Ammon's horn (tissue), 1 donor: ENCODE measurements at regions not wholly inside any gene's neighbourhood (a gene's known extent, or its start where the extent isn't known, plus 50 kb on each side); places are given as distances from the start of the nearest gene placed in this dataset.

Experiments
- DNase-seq: peaks from one replicate; pipeline ENCODE4 v3.0.0-alpha.2; 2016; ENCODE audit warnings: low spot score

- DNase-seq = no peak
Measured at GRCh38 chr6:56346958-56347357, 99.6 kb upstream of the COL21A1 start.

DNA sequence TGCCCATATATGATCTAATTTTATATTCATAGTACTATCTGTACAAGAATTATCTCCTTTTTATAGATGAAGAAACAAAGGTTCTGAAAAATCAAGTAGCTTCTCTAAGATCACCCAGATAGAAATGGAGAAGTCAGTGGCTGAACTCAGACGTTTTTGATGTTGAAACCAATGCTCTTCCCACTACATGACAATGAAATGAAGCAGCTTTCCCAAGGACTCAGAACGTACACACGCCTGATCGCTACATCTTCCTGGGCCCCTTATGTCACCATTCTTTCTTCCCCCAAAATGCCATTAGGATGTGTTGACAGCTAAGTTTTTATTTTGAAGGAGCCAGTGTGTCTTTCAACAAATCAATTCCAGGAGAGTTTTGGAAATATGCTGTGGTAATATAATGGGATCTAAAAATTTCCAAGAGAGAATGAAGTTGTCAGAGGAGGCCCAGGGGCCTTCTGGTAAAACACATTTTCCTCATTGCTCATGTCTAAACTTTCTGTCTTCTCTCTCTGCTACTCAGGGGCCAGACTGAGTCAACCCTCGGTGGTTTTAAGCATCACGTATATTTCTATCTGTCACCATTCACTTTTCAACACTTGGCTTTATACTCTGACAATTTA lies 98.1 kb upstream of the COL21A1 start:
- no peak for DNase-seq

DNA sequence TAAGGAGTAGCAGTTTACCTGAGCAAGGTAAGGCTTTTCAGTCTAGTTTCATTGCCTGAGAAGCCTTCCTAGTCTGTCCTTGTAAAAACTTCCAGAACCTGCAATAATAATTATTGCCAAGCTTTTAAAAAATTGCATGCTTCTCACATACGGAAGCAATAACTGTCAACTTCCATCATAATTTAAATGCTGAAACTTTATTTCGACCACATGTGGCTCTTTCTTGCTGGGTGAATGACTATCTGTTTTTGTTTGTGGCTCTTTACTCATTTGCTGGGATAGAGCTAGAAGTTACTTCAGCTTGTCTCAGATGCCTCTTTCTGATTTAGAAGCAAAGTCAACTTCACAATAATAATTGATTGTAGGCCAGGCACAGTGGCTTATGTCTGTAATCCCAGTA lies 95.9 kb upstream of the COL21A1 start:
- DNase-seq = no peak

- no peak for DNase-seq
Measured at GRCh38 chr6:56339524-56339923, 92.1 kb upstream of the COL21A1 start.

- DNase-seq = no peak
Measured at GRCh38 chr6:56335726-56336125, 88.3 kb upstream of the COL21A1 start.

DNA sequence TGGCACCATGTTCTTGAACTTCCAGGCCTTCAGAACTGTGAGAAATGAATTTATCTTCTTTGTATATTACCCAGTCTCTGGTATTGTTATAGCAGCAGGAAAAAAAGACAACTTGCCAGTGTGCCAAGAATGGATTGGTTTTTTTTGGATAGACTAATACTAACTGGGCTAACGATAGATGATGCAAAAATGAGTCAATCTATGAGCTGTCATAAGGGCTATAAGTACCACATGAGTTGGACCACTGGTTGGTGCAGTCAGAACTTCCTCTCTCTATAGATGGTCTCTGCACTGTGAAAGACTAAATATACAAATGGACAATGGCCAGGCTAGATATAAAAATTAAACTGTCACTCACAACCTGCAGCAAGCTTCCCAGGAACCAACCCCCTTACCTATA lies 87.6 kb upstream of the COL21A1 start:
- DNase-seq = no peak

DNA sequence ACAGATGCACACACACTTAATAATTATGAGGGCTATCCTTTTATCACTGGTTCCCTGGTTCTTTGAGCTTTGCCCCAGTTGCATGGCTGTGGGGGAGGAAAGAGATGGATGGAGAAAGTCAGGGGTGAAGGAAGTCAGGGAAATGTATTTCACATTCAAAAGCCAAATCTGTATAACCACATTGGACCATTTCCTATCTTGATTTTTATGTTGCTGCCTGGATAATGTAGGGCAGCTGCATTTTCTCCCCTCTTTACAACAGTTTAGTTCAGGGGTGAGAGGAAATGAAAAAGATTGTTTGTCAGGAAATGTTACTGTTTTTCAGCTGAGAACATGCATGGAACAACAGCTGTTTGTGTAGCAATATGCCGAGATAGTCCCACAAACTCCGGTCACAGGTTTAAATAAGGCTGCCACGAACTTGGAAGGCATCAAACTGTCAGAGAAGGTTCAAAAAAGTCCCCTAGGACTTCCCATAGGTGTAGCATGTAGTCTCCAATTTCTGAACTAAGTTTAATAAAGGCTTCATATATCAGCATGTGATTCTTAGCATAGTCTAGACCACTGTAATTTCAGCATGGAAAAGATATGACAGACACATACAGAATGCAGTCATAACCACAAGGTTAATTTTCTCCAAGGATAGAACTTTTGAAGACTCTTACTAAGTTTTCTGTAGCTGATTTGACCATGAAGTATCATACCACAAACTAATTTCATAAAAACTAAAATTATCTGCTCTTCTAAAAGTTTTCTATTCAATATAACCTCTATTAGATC lies 82.1 kb upstream of the COL21A1 start:
- DNase-seq = no peak

GRCh38 chr6:56328728-56329090 lies 81.3 kb upstream of the COL21A1 start:
- DNase-seq = no peak

GRCh38 chr6:56327946-56328727 lies 80.8 kb upstream of the COL21A1 start:
- no peak for DNase-seq

DNA sequence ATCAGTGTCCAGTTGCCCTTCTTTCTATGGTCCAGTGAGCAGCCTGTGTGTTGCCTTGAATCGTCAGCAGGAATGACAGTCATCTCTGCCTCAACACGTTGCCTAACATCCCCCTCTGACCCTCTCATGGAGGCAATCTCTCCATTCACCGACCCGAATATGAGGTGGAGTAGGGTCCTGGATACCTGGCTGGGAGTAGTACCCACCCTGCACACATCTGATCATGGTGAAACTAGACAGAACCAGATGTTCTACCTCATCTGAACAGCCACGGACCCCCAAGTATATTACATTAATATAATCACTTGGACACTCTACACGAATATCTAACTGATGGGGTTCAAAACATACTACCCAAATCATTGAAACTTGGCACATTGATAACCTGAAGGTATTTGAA lies 77.0 kb upstream of the COL21A1 start:
- no peak for DNase-seq

DNA sequence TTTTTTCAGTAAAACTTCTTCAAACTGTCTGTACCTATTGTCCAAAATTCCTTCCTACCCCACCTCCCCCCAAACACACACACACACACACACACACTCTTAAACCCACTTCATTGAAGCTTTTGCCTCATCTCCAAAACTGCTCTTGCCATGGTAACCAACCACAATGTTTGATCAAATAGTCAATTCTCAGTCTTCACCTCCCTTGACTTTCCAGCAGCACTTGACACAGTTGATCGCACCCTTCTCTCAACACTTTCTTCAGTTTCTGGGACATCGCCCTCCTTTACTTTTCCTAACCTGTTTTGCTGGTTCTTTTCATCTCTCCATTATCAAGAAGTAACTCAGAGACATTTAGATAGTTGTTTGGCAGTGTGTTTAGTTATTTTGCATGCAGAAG lies 71.5 kb upstream of the COL21A1 start:
- no peak for DNase-seq

GRCh38 chr6:56314683-56315523 lies 67.5 kb upstream of the COL21A1 start:
- peak; percentile 45 for DNase-seq

- DNase-seq = no peak
Measured at GRCh38 chr6:56311533-56312448, 64.4 kb upstream of the COL21A1 start.

- no peak for DNase-seq
Measured at GRCh38 chr6:56311061-56311460, 63.7 kb upstream of the COL21A1 start.

DNA sequence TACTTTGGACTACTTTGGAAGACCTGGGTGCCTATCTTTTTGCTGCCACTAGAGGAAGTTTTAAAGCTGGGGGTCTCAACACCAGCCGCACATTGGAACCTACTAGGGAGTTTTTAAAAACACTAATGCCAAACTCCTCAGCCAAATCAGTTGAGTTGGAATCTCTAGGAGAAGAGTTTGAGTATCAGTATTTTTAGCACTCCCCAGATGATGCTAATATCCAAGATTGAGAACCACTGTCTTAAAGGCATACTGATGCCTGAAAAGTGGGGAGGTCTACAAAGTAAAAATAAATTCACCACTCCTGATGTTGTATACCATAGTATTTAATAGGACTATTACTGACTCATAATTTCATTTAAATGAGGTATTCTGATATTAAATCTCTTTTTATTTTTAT lies 62.9 kb upstream of the COL21A1 start:
- no peak for DNase-seq

DNA sequence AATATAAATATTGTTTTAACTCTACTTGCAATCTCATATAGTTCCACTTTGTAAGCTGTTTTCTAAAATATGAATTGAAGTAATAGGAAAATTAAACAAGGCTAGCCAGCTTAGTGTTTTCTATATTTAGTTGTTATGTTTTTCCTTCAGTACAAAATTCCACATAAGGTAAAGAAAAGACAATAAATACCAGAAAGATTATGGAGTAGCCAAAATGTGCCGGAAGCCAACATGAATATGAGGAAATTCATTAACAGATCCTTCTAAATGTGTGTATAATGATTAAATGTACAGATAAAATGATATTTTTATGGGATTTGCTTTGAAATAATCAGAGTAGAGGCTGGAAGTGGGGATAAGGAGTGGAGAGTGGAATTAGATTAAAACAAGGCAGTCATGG lies 52.5 kb upstream of the COL21A1 start:
- no peak for DNase-seq

DNA sequence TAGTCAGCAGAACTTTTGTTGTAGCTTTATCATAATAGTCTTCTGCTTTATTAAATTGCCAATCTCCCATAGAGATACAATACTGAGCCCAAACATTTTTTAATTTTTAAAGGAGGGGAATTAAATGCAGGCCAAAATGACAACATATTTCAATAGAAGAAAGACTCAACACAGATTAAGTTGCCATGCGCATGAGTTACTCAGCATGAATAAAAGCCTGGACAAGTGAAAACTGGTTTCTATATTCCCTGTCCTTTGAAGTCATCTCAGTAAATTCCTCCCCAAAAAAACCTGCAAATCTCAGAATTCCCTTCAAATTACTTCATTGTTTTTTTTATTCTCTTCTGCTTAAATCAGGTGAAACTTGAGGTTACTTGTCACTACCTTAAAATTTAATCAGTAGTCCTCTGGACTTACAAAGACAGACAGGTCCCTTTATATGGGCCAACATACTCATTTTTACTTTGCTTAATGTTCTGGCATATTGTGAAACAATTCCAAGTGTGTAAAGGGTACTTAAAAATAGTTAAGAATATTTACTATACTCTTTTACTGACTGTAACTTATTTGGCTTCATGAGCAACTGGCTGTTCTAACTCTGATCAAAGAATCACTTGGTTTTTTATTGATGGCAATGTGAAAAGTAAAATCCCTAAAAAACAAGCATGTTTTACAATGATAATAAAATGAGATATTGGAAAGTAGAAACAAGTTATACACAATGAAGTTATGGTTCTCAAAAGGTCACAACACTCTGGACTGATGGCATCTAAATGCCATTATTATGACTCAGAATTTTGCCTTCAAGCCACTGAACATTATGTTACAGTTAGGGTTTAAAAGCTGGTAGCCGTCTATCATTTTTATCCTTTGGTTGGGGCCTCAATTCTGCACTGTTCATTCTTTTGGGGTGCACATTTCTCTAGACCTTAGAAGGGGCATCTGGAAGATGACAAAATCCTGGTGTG lies 49.9 kb upstream of the COL21A1 start:
- DNase-seq = no peak
